H9 (cell line): ENCODE measurements at regions not wholly inside any gene's neighbourhood (a gene's known extent, or its start where the extent isn't known, plus 50 kb on each side); places are given as distances from the start of the nearest gene placed in this dataset.
A peak's percentile ranks its signal among the peaks of the same experiment; 100 is the strongest.

Experiments
- DNase-seq: peaks from one replicate; pipeline ENCODE4 v3.0.0-alpha.2; 2017
- H2AFZ ChIP-seq: one replicate; pipeline ENCODE4 v1.6.1; 2013; ENCODE audit warnings: mild to moderate bottlenecking, low read length, control low read depth, moderate library complexity
- H2AK5ac ChIP-seq: 2 replicates; pipeline ENCODE4 v1.6.1; 2013; ENCODE audit warnings: low read length, control low read depth, mixed read lengths; ENCODE audit not compliant: insufficient read length
- H2BK120ac ChIP-seq: one replicate; pipeline ENCODE4 v1.6.1; 2013; ENCODE audit warnings: low read depth, mild to moderate bottlenecking, low read length, control low read depth, inconsistent platforms; ENCODE audit not compliant: poor library complexity, severe bottlenecking
- H2BK12ac ChIP-seq: 2 replicates; pipeline ENCODE4 v1.6.1; 2013; ENCODE audit warnings: low read length, control low read depth, mixed read lengths, low read depth; ENCODE audit not compliant: insufficient read length
- H2BK15ac ChIP-seq: 2 replicates; pipeline ENCODE4 v1.6.1; 2013; ENCODE audit warnings: low read depth, low read length, control low read depth
- H2BK20ac ChIP-seq: one replicate; pipeline ENCODE4 v1.6.1; 2013; ENCODE audit warnings: low read depth, mild to moderate bottlenecking, low read length, control low read depth, inconsistent platforms; ENCODE audit not compliant: poor library complexity, severe bottlenecking
- H2BK5ac ChIP-seq: 2 replicates; pipeline ENCODE4 v1.6.1; 2013; ENCODE audit warnings: low read length, control low read depth, mixed read lengths; ENCODE audit not compliant: insufficient read length
- H3K14ac ChIP-seq: 2 replicates; pipeline ENCODE4 v1.6.1; 2013; ENCODE audit warnings: low read length, control low read depth; ENCODE audit not compliant: insufficient read depth
- H3K18ac ChIP-seq: 2 replicates; pipeline ENCODE4 v1.6.1; 2013; ENCODE audit warnings: low read depth, mild to moderate bottlenecking, mixed read lengths, low read length, control low read depth; ENCODE audit not compliant: insufficient read length
- H3K23ac ChIP-seq: 2 replicates; pipeline ENCODE4 v1.6.1; 2013; ENCODE audit warnings: low read length, control low read depth, mixed read lengths, low read depth; ENCODE audit not compliant: insufficient read length
- H3K23me2 ChIP-seq: 2 replicates; pipeline ENCODE4 v1.6.1; 2013; ENCODE audit warnings: low read depth, mild to moderate bottlenecking, mixed read lengths, low read length, control low read depth; ENCODE audit not compliant: insufficient read length, poor library complexity, severe bottlenecking
- H3K27ac ChIP-seq: 2 replicates; pipeline ENCODE4 v1.5.1; 2013; ENCODE audit warnings: low read length, control low read depth, mixed read lengths, low read depth; ENCODE audit not compliant: insufficient read length
- H3K27me3 ChIP-seq: 2 replicates; pipeline ENCODE4 v1.6.1; 2013; ENCODE audit warnings: low read length, control low read depth, inconsistent platforms; ENCODE audit not compliant: insufficient read depth
- H3K4ac ChIP-seq: 2 replicates; pipeline ENCODE4 v1.6.1; 2013; ENCODE audit warnings: low read depth, mild to moderate bottlenecking, control low read depth, inconsistent platforms, low read length, moderate library complexity
- H3K4me1 ChIP-seq: 2 replicates; pipeline ENCODE4 v1.6.1; 2013; ENCODE audit warnings: low read length, control low read depth, inconsistent platforms; ENCODE audit not compliant: insufficient read depth
- H3K4me2 ChIP-seq: 2 replicates; pipeline ENCODE4 v1.6.1; 2013; ENCODE audit warnings: low read length, control low read depth, mixed read lengths; ENCODE audit not compliant: insufficient read length, insufficient read depth
- H3K56ac ChIP-seq: 2 replicates; pipeline ENCODE4 v1.6.1; 2013; ENCODE audit warnings: low read depth, mild to moderate bottlenecking, mixed read lengths, low read length, control low read depth; ENCODE audit not compliant: insufficient read length
- H3K79me1 ChIP-seq: 2 replicates; pipeline ENCODE4 v1.6.1; 2013; ENCODE audit warnings: low read depth, mild to moderate bottlenecking, moderate library complexity, low read length, control low read depth, inconsistent platforms; ENCODE audit not compliant: insufficient read depth, poor library complexity, severe bottlenecking
- H3K79me2 ChIP-seq: 2 replicates; pipeline ENCODE4 v1.6.1; 2013; ENCODE audit warnings: low read length, control low read depth, inconsistent platforms; ENCODE audit not compliant: insufficient read depth
- H3K9ac ChIP-seq: 2 replicates; pipeline ENCODE4 v1.6.1; 2013; ENCODE audit warnings: low read length, control low read depth, mixed read lengths; ENCODE audit not compliant: insufficient read length; ENCODE audit errors: extremely low read depth
- H3K9me3 ChIP-seq: one replicate; pipeline ENCODE4 v1.6.1; 2013; ENCODE audit warnings: low read depth, low read length, inconsistent platforms; ENCODE audit not compliant: control insufficient read depth
- H3T11ph ChIP-seq: one replicate; pipeline ENCODE4 v1.6.1; 2013; ENCODE audit warnings: mild to moderate bottlenecking, low read length, control low read depth, inconsistent platforms
- H4K20me1 ChIP-seq: one replicate; pipeline ENCODE4 v1.6.1; 2013; ENCODE audit not compliant: control insufficient read depth, insufficient read length, insufficient read depth
- H4K5ac ChIP-seq: 2 replicates; pipeline ENCODE4 v1.6.1; 2013; ENCODE audit warnings: low read depth, mild to moderate bottlenecking, mixed read lengths, low read length, control low read depth; ENCODE audit not compliant: insufficient read length
- H4K8ac ChIP-seq: replicated peaks from 2 replicates; pipeline ENCODE4 v1.6.1; 2013; ENCODE audit warnings: low read length, control low read depth, mixed read lengths, low read depth; ENCODE audit not compliant: insufficient read length
- H4K91ac ChIP-seq: 2 replicates; pipeline ENCODE4 v1.6.1; 2013; ENCODE audit warnings: low read depth, mild to moderate bottlenecking, moderate library complexity, mixed read lengths, low read length, control low read depth; ENCODE audit not compliant: insufficient read length
- H3K27ac Mint-ChIP-seq, 3 experiments: 2 replicates in 2 of 3; 3 replicates in 1 of 3; pipeline ENCODE4 v1.8.0; 2020 to 2021; ENCODE audit warnings: mixed read lengths in 3 of 3, mild to moderate bottlenecking in 1 of 3, moderate library complexity in 1 of 3
- H3K27me3 Mint-ChIP-seq: 2 replicates; pipeline ENCODE4 v1.8.0; 2021; ENCODE audit warnings: low read depth, mild to moderate bottlenecking, moderate library complexity, mixed read lengths
- H3K36me3 Mint-ChIP-seq, 3 experiments: 2 replicates in 2 of 3; 3 replicates in 1 of 3; pipeline ENCODE4 v1.8.0; 2020 to 2021; ENCODE audit warnings: low read depth in 3 of 3, mixed read lengths in 3 of 3; ENCODE audit not compliant: insufficient read depth in 1 of 3
- H3K4me1 Mint-ChIP-seq, 2 experiments: 2 replicates each; pipeline ENCODE4 v1.8.0; 2020; ENCODE audit warnings: mixed read lengths in 2 of 2
- H3K4me3 Mint-ChIP-seq, 2 experiments: 2 replicates in 1 of 2; 3 replicates in 1 of 2; pipeline ENCODE4 v1.8.0; 2020 to 2021; ENCODE audit warnings: mild to moderate bottlenecking in 2 of 2, mixed read lengths in 2 of 2, moderate library complexity in 1 of 2
- H3K9me3 Mint-ChIP-seq, 2 experiments: 2 replicates in 1 of 2; 3 replicates in 1 of 2; pipeline ENCODE4 v1.8.0; 2020; ENCODE audit warnings: mild to moderate bottlenecking in 2 of 2, mixed read lengths in 2 of 2, moderate library complexity in 1 of 2
- CTCF ChIP-seq: fragments of 200-600 bp; sonication (generic); conservative IDR thresholded peaks from 3 replicates; pipeline ENCODE4 v1.8.0; 2021; ENCODE audit warnings: antibody characterized with exemption, mild to moderate bottlenecking
- WGBS: extraction: QIAGEN DNeasy Blood & Tissue Kit; methylation state at CpG from one replicate; pipeline ENCODE4 v1.1.7; 2013; ENCODE audit warnings: missing lambda C conversion rate, low lambda C conversion rate, mixed read lengths; ENCODE audit not compliant: insufficient read length; ENCODE audit errors: extremely low coverage; 5-methylcytosine and 5-hydroxymethylcytosine counted together

- no peak for TF ChIP-seq CTCF
- no peak overlapping the region for H3K4me3 Mint-ChIP-seq
- Histone ChIP-seq H3K18ac (no peak overlapping the region), H3K9me3 (no peaks in the 10 kb centered on the region), H2AFZ (no peak overlapping the region), H3K14ac (no peak overlapping the region), H3K4me1 (no peaks in the 10 kb centered on the region), H2BK15ac (no peak overlapping the region), H2AK5ac (no peak overlapping the region), H4K91ac (no peak overlapping the region), H2BK20ac (no peak overlapping the region), H3T11ph (no peak overlapping the region), H3K4ac (no peak overlapping the region), H3K9ac (no peak overlapping the region), H3K4me2 (no peak overlapping the region), H3K79me2 (no peaks in the 10 kb centered on the region), H4K20me1 (no peaks in the 10 kb centered on the region), H2BK5ac (no peak overlapping the region), H4K5ac (no peak overlapping the region), H3K27ac (no peak overlapping the region), H3K79me1 (no peaks in the 10 kb centered on the region), H2BK120ac (no peak overlapping the region), H3K23ac (no peak overlapping the region), H3K23me2 (no peaks in the 10 kb centered on the region), H2BK12ac (no peak overlapping the region), H4K8ac (no peak overlapping the region), H3K27me3 (no peaks in the 10 kb centered on the region), H3K56ac (no peak overlapping the region)
- no peaks in the 10 kb centered on the region for H3K27me3 Mint-ChIP-seq
- H3K27ac Mint-ChIP-seq: peak overlapping the region in 1 of 3 experiments; percentile 42; a peak in 1 of 7 replicates
- no CpG with 5 or more reads among the region's 5 CpGs for WGBS
- DNase-seq: no peak
- no peaks in the 10 kb centered on the region for H3K36me3 Mint-ChIP-seq
- no peaks in the 10 kb centered on the region for H3K9me3 Mint-ChIP-seq
- peaks cover 7% of the 10 kb centered on the region in 2 experiments for H3K4me1 Mint-ChIP-seq
Measured at GRCh38 chr9:13020146-13021040, 245.6 kb downstream of the LURAP1L start.
